ENCODE measurements at regions not wholly inside any gene's neighbourhood (a gene's known extent, or its start where the extent isn't known, plus 50 kb on each side); places are given as distances from the start of the nearest gene placed in this dataset.
"Not testable (repeated sequence)": the region's sequence is repeated elsewhere in the genome, so short reads cannot be mapped to it uniquely, and the experiment has no call there.

DNA sequence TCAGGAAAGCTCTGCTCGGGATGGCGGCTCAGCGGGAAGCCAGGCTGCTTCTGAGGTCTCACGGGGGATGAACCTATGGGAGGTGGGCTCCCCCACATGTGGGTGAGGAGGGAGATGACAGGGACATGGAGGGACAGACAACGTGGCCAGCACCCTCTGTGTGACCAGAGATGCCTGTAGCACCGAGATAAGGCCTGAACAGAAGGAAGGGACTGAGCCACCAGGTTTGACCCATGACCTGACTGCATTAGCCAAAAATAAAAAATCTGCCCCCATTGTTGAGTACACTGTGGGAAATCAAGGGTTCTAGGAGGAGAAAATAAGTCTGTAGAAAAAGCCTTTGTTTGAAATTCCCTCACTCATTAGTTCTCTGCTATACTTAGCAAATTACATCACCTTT lies 105.7 kb downstream of the RNASET2 start:
- Histone ChIP-seq H3K4me1 (ENCODE audit: insufficient read depth) (no peaks in the 10 kb centered on the region), H3K9me3 (no peaks in the 10 kb centered on the region), H3K27ac (no peak overlapping the region), H3K4me3 (no peak overlapping the region), H3K36me3 (no peaks in the 10 kb centered on the region), H3K27me3 (no peaks in the 10 kb centered on the region)
- 72 to 84% (median 73%) methylated on average over 6 of the region's 6 CpGs for WGBS, 3 donors
- intact Hi-C loops (cut with DNase I), result no loop called here
- no peak for DNase-seq
- TF ChIP-seq POLR2A (IDR thresholded peaks at IDR 0.05) (no peak), EP300 (IDR thresholded peaks at IDR 0.05) (no peak)
- TF ChIP-seq, protein P1, sequence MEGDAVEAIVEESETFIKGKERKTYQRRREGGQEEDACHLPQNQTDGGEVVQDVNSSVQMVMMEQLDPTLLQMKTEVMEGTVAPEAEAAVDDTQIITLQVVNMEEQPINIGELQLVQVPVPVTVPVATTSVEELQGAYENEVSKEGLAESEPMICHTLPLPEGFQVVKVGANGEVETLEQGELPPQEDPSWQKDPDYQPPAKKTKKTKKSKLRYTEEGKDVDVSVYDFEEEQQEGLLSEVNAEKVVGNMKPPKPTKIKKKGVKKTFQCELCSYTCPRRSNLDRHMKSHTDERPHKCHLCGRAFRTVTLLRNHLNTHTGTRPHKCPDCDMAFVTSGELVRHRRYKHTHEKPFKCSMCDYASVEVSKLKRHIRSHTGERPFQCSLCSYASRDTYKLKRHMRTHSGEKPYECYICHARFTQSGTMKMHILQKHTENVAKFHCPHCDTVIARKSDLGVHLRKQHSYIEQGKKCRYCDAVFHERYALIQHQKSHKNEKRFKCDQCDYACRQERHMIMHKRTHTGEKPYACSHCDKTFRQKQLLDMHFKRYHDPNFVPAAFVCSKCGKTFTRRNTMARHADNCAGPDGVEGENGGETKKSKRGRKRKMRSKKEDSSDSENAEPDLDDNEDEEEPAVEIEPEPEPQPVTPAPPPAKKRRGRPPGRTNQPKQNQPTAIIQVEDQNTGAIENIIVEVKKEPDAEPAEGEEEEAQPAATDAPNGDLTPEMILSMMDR (IDR thresholded peaks at IDR 0.05), result no peak

DNA sequence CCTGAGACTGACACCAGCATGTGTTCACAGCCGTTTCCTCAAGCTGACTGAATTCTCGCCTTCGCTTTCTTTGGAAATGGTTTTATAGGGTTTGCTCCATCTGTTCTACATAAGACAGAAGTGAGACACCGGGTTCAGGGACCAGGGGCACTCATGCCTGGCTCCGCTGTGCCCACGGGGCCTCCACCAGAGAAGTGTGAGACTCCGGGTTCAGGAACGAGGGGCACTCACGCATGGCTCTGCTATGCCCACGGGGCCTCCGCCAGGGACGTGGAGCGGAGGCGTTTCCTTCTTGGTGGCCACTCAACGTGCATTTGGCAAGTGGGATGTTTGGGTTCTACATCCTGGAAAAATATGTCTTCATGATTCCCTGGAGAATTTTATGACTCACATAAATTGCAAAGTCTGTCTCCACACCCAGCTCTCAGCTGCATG lies 106.6 kb downstream of the RNASET2 start:
- 74 to 82% (median 80%) methylated on average over 15 of the region's 15 CpGs for WGBS, 3 donors
- intact Hi-C loops (cut with DNase I), result no loop called here
- DNase-seq, result no peak
- Histone ChIP-seq H3K4me1 (ENCODE audit: insufficient read depth) (no peaks in the 10 kb centered on the region), H3K27ac (no peak overlapping the region), H3K4me3 (no peak overlapping the region), H3K36me3 (no peaks in the 10 kb centered on the region), H3K27me3 (no peaks in the 10 kb centered on the region), H3K9me3 (no peaks in the 10 kb centered on the region)
- TF ChIP-seq EP300 (IDR thresholded peaks at IDR 0.05), result no peak

DNA sequence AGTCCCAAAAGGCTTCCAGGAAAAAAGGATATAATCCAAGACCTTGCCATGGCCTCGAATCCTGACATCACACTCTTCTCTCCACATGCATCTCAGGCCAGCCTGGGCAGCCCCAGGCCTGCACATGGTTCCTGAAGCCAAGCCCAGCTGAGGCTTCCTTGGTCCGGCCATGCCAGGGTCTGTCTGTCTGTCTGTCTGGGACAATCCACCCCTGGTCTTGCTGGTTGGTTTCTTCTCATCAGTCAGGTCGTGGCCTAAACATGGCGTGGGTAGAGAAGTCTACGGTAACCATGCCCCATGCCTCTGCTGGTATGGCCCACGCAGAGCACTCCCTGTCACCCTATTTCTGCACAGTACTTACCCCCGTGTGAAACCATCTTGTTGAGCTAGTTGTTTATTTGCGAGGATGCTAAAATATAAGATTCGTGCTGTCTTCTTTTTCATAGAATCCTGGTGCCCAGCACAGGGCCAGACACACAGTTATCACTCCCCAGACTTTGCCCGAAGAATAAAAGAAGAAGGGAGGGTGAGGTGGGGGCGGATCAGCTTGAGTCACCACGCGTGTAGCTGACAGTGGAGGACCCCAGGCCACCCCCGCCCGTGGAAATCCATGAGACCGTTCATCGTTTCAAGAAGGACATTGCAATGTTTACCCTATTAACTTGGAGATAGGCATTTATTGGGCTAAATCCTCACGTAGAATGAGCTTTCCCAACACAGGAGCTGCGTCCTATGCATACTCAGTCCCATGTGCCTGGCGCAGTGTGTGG lies 107.2 kb downstream of the RNASET2 start:
- no peak for DNase-seq

DNA sequence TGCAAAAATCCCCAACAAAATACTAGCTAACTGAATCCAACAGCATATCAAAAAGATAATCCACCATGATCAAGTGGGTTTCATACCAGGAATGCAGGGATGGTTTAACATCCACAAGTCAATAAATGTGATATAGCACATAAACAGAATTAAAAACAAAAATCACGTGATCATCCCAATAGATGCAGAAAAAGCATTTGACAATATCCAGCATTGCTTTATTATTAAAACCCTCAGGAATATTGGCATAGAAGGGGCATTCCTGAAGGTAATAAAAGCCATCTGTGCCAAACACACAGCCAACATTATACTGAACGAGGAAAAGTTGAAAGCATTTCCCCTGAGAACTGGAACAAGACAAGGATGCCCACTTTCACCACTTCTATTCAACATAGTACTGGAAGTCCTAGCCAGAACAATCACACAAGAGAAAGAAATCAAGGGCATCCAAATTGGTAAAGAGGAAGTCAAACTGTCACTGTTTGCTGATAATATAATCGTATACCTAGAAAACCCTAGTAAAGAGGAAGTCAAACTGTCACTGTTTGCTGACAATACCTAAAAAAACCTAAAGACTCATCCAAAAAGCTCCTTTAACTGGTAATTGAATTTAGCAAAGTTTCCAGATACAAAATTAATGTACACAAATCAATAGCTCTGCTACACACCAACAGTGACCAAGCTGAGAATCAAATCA lies 109.8 kb downstream of the RNASET2 start:
- H3K27ac ChIP-seq; DNase-seq; H3K4me1 ChIP-seq (ENCODE audit: insufficient read depth); H3K9me3 ChIP-seq; H3K36me3 ChIP-seq; H3K27me3 ChIP-seq; intact Hi-C loops (cut with DNase I); H3K4me3 ChIP-seq: not testable (repeated sequence)
- 55 to 75% (median 73%) methylated on average over 3 of the region's 3 CpGs for WGBS, 3 donors

More for the DNA sequence above, 107.2 kb downstream of the RNASET2 start:
- Histone ChIP-seq H3K4me3 (no peak overlapping the region), H3K36me3 (no peaks in the 10 kb centered on the region), H3K27ac (no peak overlapping the region), H3K27me3 (no peaks in the 10 kb centered on the region), H3K4me1 (ENCODE audit: insufficient read depth) (no peaks in the 10 kb centered on the region), H3K9me3 (no peaks in the 10 kb centered on the region)
- 92 to 95% (median 95%) methylated on average over 20 of the region's 20 CpGs for WGBS, 3 donors
- TF ChIP-seq, protein P1 (IDR thresholded peaks at IDR 0.05), result no peak
- no peak for TF ChIP-seq EP300 (IDR thresholded peaks at IDR 0.05)
- no peak for TF ChIP-seq POLR2A (IDR thresholded peaks at IDR 0.05)
- intact Hi-C loops (cut with DNase I), result no loop called here

DNA sequence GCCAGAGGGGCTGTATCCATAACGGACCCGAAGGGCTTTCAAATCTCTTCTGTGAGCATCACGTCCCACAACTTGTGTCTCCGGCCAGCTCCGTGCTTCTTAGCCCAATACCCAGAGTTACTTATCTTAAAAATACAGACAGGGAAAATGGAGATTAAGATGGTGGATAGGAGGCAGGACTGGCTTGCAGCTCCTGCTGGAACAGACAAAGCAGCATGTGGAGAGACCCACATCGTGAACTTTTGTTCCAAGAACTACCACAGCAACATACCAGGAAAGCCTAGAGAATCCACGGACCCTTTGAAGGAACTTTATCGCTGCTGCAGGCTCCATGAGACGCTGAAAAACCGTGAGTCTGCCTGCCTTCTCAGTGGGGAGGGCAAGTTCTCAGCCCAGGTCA lies 113.7 kb downstream of the RNASET2 start:
- Histone ChIP-seq H3K27me3 (no peaks in the 10 kb centered on the region), H3K4me3 (no peak overlapping the region), H3K4me1 (ENCODE audit: insufficient read depth) (no peaks in the 10 kb centered on the region), H3K9me3 (no peaks in the 10 kb centered on the region), H3K27ac (no peak overlapping the region), H3K36me3 (no peaks in the 10 kb centered on the region)
- no peak for DNase-seq
- TF ChIP-seq EP300 (IDR thresholded peaks at IDR 0.05) (no peak), POLR2A (IDR thresholded peaks at IDR 0.05) (no peak)
- TF ChIP-seq, protein P1 (IDR thresholded peaks at IDR 0.05), result no peak
- 87 to 95% (median 94%) methylated on average over 10 of the region's 10 CpGs for WGBS, 3 donors
- intact Hi-C loops (cut with DNase I), result no loop called here
